ENCODE measurements at regions not wholly inside any gene's neighbourhood (a gene's known extent, or its start where the extent isn't known, plus 50 kb on each side); places are given as distances from the start of the nearest gene placed in this dataset.

- TF ChIP-seq POLR2A (IDR thresholded peaks at IDR 0.05) (no peak), CTCF (IDR thresholded peaks at IDR 0.05) (no peak)
These were observed 292.3 kb upstream of the ZPLD1 start for GRCh38 chr3:102142379-102143060.

Data from Peyer's patch (tissue), 4 donors.